ENCODE measurements at regions not wholly inside any gene's neighbourhood (a gene's known extent, or its start where the extent isn't known, plus 50 kb on each side); places are given as distances from the start of the nearest gene placed in this dataset.

DNA sequence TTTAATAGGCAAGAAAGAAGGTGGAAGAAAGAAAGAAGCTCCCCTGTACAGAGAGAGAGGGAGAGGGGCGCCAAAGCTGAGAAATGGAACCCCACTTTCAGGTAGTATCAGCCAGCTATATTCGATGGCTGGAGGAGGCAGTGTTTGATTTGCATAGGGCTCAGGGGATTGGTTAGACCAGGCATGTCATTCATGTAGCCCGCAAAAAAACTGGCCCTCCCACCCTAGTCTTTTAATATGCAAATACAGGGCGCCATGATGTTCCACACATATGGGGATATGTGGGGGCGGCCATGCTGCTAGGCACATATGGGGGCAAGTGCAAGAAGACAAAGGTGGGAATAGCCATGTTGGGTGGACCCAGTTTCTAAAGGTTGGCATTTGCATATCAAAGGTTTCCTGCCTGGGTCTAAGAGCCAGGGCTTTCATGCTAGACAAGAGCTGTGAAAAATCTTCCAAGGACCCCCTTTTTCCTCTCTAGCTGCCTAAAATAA, 174.4 kb upstream of the ADRA1B start:
- no peak for TF ChIP-seq EZH2 (IDR thresholded peaks at IDR 0.05; ENCODE audit: insufficient read depth, low read length)
- TF ChIP-seq, protein P1, sequence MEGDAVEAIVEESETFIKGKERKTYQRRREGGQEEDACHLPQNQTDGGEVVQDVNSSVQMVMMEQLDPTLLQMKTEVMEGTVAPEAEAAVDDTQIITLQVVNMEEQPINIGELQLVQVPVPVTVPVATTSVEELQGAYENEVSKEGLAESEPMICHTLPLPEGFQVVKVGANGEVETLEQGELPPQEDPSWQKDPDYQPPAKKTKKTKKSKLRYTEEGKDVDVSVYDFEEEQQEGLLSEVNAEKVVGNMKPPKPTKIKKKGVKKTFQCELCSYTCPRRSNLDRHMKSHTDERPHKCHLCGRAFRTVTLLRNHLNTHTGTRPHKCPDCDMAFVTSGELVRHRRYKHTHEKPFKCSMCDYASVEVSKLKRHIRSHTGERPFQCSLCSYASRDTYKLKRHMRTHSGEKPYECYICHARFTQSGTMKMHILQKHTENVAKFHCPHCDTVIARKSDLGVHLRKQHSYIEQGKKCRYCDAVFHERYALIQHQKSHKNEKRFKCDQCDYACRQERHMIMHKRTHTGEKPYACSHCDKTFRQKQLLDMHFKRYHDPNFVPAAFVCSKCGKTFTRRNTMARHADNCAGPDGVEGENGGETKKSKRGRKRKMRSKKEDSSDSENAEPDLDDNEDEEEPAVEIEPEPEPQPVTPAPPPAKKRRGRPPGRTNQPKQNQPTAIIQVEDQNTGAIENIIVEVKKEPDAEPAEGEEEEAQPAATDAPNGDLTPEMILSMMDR (IDR thresholded peaks at IDR 0.05; ENCODE audit: insufficient read depth, low read depth, low read length) = no peak
- no peaks in the 10 kb centered on the region for H4K20me1 ChIP-seq (ENCODE audit: insufficient read depth, low read length)
- no peak for DNase-seq (ENCODE audit: low read depth)
- H3K79me2 ChIP-seq (ENCODE audit: insufficient read depth, low read length) = no peaks in the 10 kb centered on the region
- no peaks in the 10 kb centered on the region for H3K9me3 ChIP-seq (ENCODE audit: insufficient read depth, low read depth, low read length)
- Mint-ChIP-seq H3K4me1 (ENCODE audit: low read depth, unreplicated experiment) (peaks cover 4% of the 10 kb centered on the region), H3K27ac (ENCODE audit: unreplicated experiment) (no peak overlapping the region), H3K9me3 (ENCODE audit: unreplicated experiment) (peaks cover 4% of the 10 kb centered on the region), H3K36me3 (ENCODE audit: low read depth, unreplicated experiment) (no peaks in the 10 kb centered on the region), H3K4me3 (ENCODE audit: unreplicated experiment) (no peak overlapping the region), H3K27me3 (ENCODE audit: low read depth, unreplicated experiment) (peaks cover 4% of the 10 kb centered on the region)
- H3K9ac ChIP-seq (ENCODE audit: low read length) = no peak overlapping the region
- no peak overlapping the region for H3K4me3 ChIP-seq (ENCODE audit: insufficient read depth, low read depth, low read length)
- no peaks in the 10 kb centered on the region for H3K4me1 ChIP-seq (ENCODE audit: insufficient read depth, low read length)
- no peak for FAIRE-seq
- no peak overlapping the region for H2AFZ ChIP-seq (ENCODE audit: low read depth, low read length)
- no peaks in the 10 kb centered on the region for H3K27me3 ChIP-seq (ENCODE audit: insufficient read depth, low read length)
- no peaks in the 10 kb centered on the region for H3K36me3 ChIP-seq (ENCODE audit: insufficient read depth, low read length)
- no peak overlapping the region for H3K27ac ChIP-seq (ENCODE audit: low read depth, low read length)
- H3K4me2 ChIP-seq (ENCODE audit: low read length) = no peak overlapping the region

- Histone ChIP-seq H4K20me1 (ENCODE audit: insufficient read depth, low read length) (no peaks in the 10 kb centered on the region), H3K27me3 (ENCODE audit: insufficient read depth, low read length) (no peaks in the 10 kb centered on the region), H3K9me3 (ENCODE audit: insufficient read depth, low read depth, low read length) (no peaks in the 10 kb centered on the region), H2AFZ (ENCODE audit: low read depth, low read length) (no peak overlapping the region), H3K27ac (ENCODE audit: low read depth, low read length) (no peak overlapping the region), H3K79me2 (ENCODE audit: insufficient read depth, low read length) (no peaks in the 10 kb centered on the region), H3K4me2 (ENCODE audit: low read length) (no peak overlapping the region), H3K4me1 (ENCODE audit: insufficient read depth, low read length) (no peaks in the 10 kb centered on the region), H3K9ac (ENCODE audit: low read length) (no peak overlapping the region), H3K4me3 (ENCODE audit: insufficient read depth, low read depth, low read length) (no peak overlapping the region), H3K36me3 (ENCODE audit: insufficient read depth, low read length) (no peaks in the 10 kb centered on the region)
- H3K36me3 Mint-ChIP-seq (ENCODE audit: low read depth, unreplicated experiment) = no peaks in the 10 kb centered on the region
- DNase-seq (ENCODE audit: low read depth) (no peak), FAIRE-seq (no peak)
- no peaks in the 10 kb centered on the region for H3K4me1 Mint-ChIP-seq (ENCODE audit: low read depth, unreplicated experiment)
- no peak overlapping the region for H3K27ac Mint-ChIP-seq (ENCODE audit: unreplicated experiment)
- TF ChIP-seq, protein P1 (IDR thresholded peaks at IDR 0.05; ENCODE audit: insufficient read depth, low read depth, low read length) = no peak
- TF ChIP-seq EZH2 (IDR thresholded peaks at IDR 0.05; ENCODE audit: insufficient read depth, low read length) = no peak
- peaks cover 2% of the 10 kb centered on the region for H3K27me3 Mint-ChIP-seq (ENCODE audit: low read depth, unreplicated experiment)
- no peak overlapping the region for H3K4me3 Mint-ChIP-seq (ENCODE audit: unreplicated experiment)
- peaks cover 2% of the 10 kb centered on the region for H3K9me3 Mint-ChIP-seq (ENCODE audit: unreplicated experiment)
Measured at GRCh38 chr5:159743234-159743633, 173.0 kb upstream of the ADRA1B start.

DNA sequence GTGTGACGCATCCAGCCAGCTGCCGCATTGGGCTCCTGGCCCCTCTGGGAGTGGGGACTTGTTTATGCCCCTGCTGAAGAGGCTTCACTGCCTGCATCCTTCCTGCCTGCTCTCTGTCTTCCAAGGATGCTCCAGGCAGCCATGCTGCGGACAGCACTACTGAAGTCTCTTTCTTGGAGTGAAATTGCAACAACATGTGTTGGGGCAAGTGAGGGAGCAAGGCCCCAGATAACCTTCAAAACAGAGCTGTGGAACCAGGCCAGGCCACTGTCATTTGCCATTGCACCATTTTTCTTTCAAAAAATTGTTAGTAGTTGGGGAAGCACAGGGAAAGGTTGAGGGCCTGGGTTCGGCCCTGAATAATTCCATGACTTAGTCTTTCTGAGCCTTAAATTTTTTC, 169.6 kb upstream of the ADRA1B start:
- peaks cover 3% of the 10 kb centered on the region for H3K9me3 Mint-ChIP-seq (ENCODE audit: unreplicated experiment)
- no peak overlapping the region for H3K27ac ChIP-seq (ENCODE audit: low read depth, low read length)
- H4K20me1 ChIP-seq (ENCODE audit: insufficient read depth, low read length) = no peaks in the 10 kb centered on the region
- H3K27me3 Mint-ChIP-seq (ENCODE audit: low read depth, unreplicated experiment) = no peaks in the 10 kb centered on the region
- no peaks in the 10 kb centered on the region for H3K36me3 ChIP-seq (ENCODE audit: insufficient read depth, low read length)
- H3K4me3 Mint-ChIP-seq (ENCODE audit: unreplicated experiment) = no peak overlapping the region
- no peak overlapping the region for H3K9ac ChIP-seq (ENCODE audit: low read length)
- no peaks in the 10 kb centered on the region for H3K4me1 ChIP-seq (ENCODE audit: insufficient read depth, low read length)
- H3K4me2 ChIP-seq (ENCODE audit: low read length) = no peak overlapping the region
- TF ChIP-seq EZH2 (IDR thresholded peaks at IDR 0.05; ENCODE audit: insufficient read depth, low read length) = no peak
- TF ChIP-seq, protein P1 (IDR thresholded peaks at IDR 0.05; ENCODE audit: insufficient read depth, low read depth, low read length) = no peak
- no peaks in the 10 kb centered on the region for H3K27me3 ChIP-seq (ENCODE audit: insufficient read depth, low read length)
- H3K4me1 Mint-ChIP-seq (ENCODE audit: low read depth, unreplicated experiment) = no peaks in the 10 kb centered on the region
- no peak overlapping the region for H3K4me3 ChIP-seq (ENCODE audit: insufficient read depth, low read depth, low read length)
- H2AFZ ChIP-seq (ENCODE audit: low read depth, low read length) = no peak overlapping the region
- no peaks in the 10 kb centered on the region for H3K9me3 ChIP-seq (ENCODE audit: insufficient read depth, low read depth, low read length)
- FAIRE-seq = no peak
- no peaks in the 10 kb centered on the region for H3K79me2 ChIP-seq (ENCODE audit: insufficient read depth, low read length)
- no peaks in the 10 kb centered on the region for H3K36me3 Mint-ChIP-seq (ENCODE audit: low read depth, unreplicated experiment)
- no peak overlapping the region for H3K27ac Mint-ChIP-seq (ENCODE audit: unreplicated experiment)
- DNase-seq (ENCODE audit: low read depth) = no peak
